GM19468 (cell line): ENCODE measurements at regions not wholly inside any gene's neighbourhood (a gene's known extent, or its start where the extent isn't known, plus 50 kb on each side); places are given as distances from the start of the nearest gene placed in this dataset.

ENCODE experiments used
- ATAC-seq: cut with Tn5 transposase; IDR thresholded peaks from one replicate; pipeline ENCODE4 v1.9.1; 2021; ENCODE audit warnings: mild to moderate bottlenecking, moderate library complexity, moderate number of reproducible peaks; ENCODE audit not compliant: unreplicated experiment; ENCODE audit errors: extremely low read depth

DNA sequence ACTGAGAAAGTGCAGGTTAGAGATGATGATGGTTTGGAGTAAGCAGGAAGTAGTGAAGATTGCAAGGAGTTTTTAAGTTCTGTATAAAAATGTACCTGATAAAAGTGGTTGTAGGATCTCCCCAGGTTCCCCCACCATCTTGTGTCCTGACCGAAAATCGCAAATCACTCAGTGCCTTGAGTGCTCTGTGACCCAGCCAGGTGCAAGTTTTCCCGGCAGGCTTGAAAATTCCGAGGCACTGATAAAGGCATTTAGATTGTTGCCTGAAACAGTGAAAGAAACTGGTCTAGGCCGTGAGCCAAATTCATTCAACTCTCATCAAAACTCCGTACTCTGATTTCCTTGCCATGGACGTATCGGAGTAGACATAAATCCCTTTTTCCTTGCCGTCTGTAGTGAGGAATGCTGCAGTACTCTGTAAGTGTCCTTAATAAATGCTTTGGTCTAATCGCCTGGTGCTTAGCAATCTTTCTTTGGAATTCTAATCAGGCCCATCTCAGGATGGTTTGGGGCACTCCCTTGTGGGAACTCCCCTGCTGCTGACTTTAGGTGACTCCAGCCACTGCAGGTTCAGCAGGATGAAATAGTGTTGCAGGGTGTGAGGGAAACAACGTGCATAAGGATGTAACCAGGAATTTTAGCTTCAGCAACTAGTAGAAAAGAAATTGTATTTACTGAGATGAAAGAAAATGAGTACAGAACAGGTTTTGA, 1199.8 kb upstream of the MAP3K7 start:
- no peak for ATAC-seq

DNA sequence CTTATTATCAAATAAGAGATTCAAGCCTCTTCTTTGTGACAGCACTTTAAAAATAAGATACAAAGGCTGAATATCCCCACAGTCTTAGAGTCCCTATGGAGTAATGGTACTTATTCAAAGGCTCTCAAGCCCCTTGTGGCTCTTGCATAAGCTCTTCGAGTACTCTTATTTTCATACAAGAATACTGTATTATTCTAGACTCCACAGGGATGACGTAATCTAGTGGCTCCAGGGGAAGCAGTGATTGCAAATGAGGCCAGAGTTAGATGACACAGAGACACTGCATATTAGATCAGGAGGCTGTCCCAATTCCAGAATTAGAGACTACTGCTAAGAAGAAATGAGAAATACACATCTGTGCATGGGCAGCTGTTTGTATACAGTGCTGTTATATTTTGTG, 1195.9 kb upstream of the MAP3K7 start:
- ATAC-seq, result no peak

GRCh38 chr6:91781946-91782345, 1195.1 kb upstream of the MAP3K7 start:
- ATAC-seq, result no peak

GRCh38 chr6:91780270-91780669, 1193.4 kb upstream of the MAP3K7 start:
- ATAC-seq, result no peak

DNA sequence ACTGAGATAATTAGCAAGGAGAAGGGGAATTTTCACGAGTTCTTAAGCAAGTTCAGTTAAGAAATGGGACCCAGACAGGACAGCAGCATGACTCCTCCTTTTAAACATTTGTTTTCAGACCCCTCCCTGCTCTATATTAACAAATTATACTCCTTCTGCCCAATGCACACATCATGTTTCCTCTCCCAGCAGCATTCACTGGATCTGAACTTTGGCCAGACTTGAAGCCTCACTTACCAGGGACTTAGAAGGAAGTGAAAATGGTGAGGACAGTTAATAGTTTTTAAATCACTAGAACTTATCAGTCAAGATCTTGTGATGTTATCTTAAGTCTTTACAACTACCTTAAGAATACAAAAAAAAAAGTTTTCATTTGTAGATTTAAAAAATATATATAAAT, 1174.7 kb upstream of the MAP3K7 start:
- no peak for ATAC-seq

- ATAC-seq, result no peak
Observed at GRCh38 chr6:91754691-91755090, 1167.8 kb upstream of the MAP3K7 start.

DNA sequence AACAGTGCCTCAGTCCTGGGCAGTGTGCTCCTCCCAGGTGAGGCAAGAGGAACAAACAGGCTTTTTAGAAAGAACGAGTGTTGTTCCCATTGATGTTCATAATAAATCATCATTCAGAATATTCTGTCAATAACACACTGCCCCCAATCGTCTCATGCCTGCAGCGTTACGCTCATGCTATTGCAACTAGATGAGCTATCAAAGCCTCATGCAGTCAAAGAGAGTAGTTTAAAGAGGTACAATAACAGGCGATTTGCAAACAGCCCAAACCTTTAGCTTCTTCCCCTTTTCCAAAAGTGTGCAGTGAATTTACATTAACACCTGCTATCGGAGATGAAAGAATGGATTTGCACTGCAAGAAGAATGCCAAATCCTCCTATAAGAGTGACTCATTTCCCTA, 1164.7 kb upstream of the MAP3K7 start:
- no peak for ATAC-seq

DNA sequence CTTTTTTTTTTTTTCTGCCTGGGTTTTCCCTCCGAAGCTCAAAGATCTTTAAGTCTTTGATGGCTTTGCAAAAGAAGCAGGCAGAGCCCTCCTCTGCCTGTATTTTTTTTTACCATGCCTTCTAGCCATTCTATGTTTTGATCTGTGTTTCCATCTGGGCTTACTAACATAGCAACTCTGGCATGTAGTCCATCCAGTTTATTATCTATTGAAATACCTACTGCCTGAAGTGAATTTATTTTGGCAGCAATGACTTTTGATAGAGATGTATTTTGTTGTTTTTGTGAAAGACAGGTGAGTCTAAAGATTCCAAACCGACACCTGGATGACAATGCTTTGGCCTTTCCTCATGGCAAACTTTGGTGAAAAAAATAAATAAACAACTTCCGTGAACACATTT, 1157.7 kb upstream of the MAP3K7 start:
- ATAC-seq, result no peak

GRCh38 chr6:91743756-91744155, 1156.9 kb upstream of the MAP3K7 start:
- ATAC-seq, result no peak

DNA sequence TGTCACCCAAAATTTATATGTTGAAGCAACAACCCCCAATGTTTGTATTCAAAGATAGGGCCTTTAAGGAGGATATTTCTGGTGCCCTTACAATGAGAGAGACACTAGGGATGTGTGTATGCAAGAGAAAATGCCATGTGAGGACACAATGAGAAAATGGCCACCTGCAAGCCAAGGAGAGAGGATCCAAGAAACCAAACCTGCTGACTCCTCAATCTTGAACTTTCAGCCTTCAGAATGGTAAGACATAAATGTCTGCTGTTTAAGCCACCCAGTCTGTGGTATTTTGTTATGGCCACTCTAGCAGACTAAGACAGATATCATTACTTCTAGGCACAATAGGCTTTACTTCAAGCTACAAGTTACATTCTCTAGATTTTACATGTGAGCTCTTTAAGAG, 1145.1 kb upstream of the MAP3K7 start:
- no peak for ATAC-seq

DNA sequence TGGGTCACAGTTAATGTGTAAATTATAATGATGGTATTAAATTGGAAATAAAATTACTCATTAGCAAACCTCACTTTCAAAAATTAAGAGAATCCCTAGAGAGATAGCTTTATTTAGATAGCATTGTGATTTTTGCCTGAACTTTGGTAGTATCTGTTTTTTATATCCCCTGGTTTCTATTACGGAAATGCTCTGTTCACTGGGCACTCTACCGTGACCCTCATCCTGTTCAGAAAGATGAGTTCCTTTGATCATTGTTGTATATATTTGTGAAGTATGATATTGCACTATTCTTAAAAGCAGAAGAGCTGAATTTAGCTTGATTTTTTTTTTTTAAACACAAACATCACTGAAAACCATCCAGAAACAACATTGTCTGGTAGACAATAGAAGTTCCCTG, 1143.8 kb upstream of the MAP3K7 start:
- ATAC-seq, result no peak

DNA sequence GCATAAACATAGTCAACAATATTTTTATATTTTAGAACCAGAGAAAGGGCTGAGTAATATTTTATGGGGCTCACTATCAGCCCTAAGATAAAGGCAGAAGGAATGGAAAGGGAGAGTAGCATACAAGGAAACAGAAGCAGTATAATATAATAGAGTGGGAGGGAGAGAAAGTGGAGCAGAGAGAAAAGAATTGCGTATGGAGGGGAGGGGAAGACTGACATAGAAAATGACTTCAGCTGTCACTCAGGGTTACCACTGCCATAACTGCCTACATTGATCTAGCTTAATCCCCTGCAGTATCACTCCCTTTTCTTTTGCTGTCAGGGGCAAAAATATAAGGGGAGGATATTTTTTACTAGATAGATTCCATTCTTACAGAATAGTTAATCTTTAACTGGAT, 1133.5 kb upstream of the MAP3K7 start:
- ATAC-seq, result no peak

- ATAC-seq, result peak; percentile 56
Observed at GRCh38 chr6:91719414-91719813, 1132.5 kb upstream of the MAP3K7 start.

- ATAC-seq, result no peak
Observed at GRCh38 chr6:91718198-91718597, 1131.3 kb upstream of the MAP3K7 start.

DNA sequence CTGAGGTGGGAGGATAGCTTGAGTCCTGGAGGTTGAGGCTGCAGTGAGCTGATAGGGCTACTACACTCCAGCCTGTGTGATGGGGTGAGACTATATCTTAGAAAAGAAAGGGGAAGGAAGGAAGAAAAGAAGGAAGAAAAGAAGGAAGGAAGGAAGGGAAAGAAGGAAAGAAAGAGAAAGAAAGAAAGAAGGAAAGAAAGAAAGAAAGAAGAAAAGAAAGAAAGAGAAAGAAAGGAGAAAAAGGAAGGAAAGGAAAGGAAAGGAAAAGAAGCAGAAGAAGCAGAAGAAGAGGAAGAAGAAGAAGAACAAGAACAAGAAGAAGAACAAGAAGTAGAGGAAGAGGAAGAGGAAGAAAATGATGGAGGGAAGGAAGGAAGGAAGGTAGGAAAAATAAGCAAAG, 1130.2 kb upstream of the MAP3K7 start:
- no peak for ATAC-seq

- ATAC-seq, result no peak
Observed at GRCh38 chr6:91716361-91716760, 1129.5 kb upstream of the MAP3K7 start.

GRCh38 chr6:91715171-91715805, 1128.4 kb upstream of the MAP3K7 start:
- ATAC-seq, result no peak

DNA sequence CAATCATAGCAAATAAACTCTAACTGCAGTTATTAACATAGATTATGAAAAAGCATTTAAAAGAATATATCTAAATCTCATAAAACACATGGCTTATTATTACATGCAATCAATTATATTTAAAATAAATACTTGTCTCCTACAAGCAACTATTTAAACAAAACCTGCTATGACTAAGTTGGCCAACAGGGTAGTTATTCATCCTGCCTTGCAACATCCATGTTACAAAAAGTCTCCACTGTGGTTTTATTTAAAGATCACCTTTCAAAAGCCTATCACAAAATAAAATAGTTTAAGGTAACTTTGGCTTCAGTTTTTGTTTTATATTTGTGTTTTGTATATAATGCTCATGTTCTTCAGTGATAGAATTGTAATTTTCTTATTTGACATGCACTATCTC, 1127.0 kb upstream of the MAP3K7 start:
- ATAC-seq, result no peak

DNA sequence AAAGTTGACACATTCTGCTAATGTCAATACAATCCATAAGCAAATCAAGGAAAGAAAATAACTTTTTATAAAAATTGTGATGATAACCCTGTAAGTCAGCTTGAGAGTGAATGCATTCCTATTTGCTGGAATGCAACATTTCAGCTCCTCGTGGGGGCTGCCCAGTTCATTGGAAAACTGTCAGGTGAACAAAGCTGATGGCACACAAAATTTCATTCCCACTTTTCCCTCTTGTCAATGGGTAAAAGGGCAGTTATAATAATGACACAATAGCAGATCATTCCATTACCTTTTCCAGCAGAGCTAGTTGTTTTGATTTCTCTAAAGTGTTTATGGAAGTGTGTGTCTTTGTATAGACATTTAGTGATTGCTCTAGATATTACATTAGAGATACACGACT, 1124.6 kb upstream of the MAP3K7 start:
- no peak for ATAC-seq

GRCh38 chr6:91710342-91710741, 1123.5 kb upstream of the MAP3K7 start:
- ATAC-seq, result no peak

DNA sequence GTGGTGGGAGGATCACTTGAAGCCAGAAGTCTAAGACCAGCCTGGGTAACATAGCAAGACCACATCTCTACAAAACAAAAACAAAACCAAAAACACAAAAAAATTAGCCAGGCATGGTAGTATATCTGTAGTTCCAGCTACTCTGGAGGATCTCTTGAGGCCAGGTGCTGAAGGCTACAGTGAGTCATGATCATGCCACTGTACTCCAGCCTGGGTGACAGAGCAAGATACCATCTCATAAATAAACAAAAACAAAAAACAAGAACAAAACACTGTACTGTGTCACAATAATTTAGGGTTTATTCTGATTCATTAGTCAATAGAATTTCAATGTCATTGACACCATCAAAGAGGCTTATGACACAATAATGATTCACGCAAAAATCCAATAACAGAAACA, 1121.7 kb upstream of the MAP3K7 start:
- ATAC-seq, result no peak

DNA sequence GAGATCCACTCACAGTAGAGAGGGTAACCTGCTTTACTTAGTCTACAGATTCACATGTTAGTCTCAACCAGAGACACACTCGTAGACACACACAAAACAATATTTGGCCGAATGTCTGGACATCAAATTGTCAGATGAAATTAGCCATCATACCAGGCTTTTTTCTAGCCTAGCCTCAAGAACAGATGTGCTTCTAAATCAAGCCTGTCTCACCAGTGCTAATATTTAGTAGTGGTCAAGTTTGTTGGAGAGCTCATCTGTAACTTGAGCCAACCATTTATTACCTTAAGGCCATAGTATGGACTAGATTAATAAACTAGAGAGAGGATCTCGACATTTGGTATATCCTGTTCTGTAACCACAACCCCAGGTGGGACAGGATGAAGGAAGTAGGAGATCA, 1118.8 kb upstream of the MAP3K7 start:
- ATAC-seq, result no peak
